SU-DHL-6 (cell line): ENCODE measurements at regions not wholly inside any gene's neighbourhood (a gene's known extent, or its start where the extent isn't known, plus 50 kb on each side); places are given as distances from the start of the nearest gene placed in this dataset.

ENCODE experiments used
- H2AFZ ChIP-seq: fragments of 200-600 bp; sonication (generic); 2 replicates; pipeline ENCODE4 v1.6.1; 2014; ENCODE audit warnings: low read depth, mild to moderate bottlenecking, moderate library complexity, mixed read lengths, antibody characterized with exemption, low read length; ENCODE audit not compliant: severe bottlenecking
- H3F3A ChIP-seq: fragments of 200-600 bp; shearing (Covaris generic); 2 replicates; pipeline ENCODE4 v1.6.0; 2016; ENCODE audit warnings: antibody characterized with exemption, mild to moderate bottlenecking; ENCODE audit not compliant: insufficient read depth
- H3K27ac ChIP-seq: fragments of 200-600 bp; sonication (generic); 2 replicates; pipeline ENCODE4 v1.5.1; 2016; ENCODE audit warnings: low read depth, mild to moderate bottlenecking, low read length, moderate library complexity, mixed read lengths
- H3K27me3 ChIP-seq: fragments of 200-600 bp; sonication (generic), shearing (Covaris generic); 2 replicates; pipeline ENCODE4 v1.6.0; 2014; ENCODE audit warnings: mild to moderate bottlenecking, low read length
- H3K36me3 ChIP-seq: fragments of 200-600 bp; sonication (generic); 2 replicates; pipeline ENCODE4 v1.6.1; 2014; ENCODE audit warnings: mild to moderate bottlenecking, low read length, mixed read lengths
- H3K4me2 ChIP-seq: fragments of 300-600, 200-600 bp; shearing (Covaris generic), sonication (generic); 2 replicates; pipeline ENCODE4 v1.6.0; 2014; ENCODE audit warnings: low read length, low read depth, mild to moderate bottlenecking; ENCODE audit not compliant: poor library complexity, severe bottlenecking
- H3K4me3 ChIP-seq: fragments of 200-600 bp; sonication (generic); 2 replicates; pipeline ENCODE4 v1.5.1; 2014; ENCODE audit warnings: antibody characterized with exemption, low read length, mild to moderate bottlenecking, mixed read lengths; ENCODE audit not compliant: insufficient read depth, poor library complexity, severe bottlenecking
- H3K79me2 ChIP-seq: fragments of 200-600 bp; sonication (generic); 2 replicates; pipeline ENCODE4 v1.6.1; 2014; ENCODE audit warnings: mild to moderate bottlenecking, low read length, moderate library complexity; ENCODE audit not compliant: insufficient read depth
- H3K9ac ChIP-seq: fragments of 200-600 bp; sonication (generic); 2 replicates; pipeline ENCODE4 v1.7.0; 2014; ENCODE audit warnings: mild to moderate bottlenecking, low read length
- H3K9me2 ChIP-seq: fragments of 200-600 bp; sonication (generic); replicated peaks from 2 replicates; pipeline ENCODE4 v1.6.1; 2014; ENCODE audit warnings: low read length; ENCODE audit not compliant: insufficient read depth
- H3K9me3 ChIP-seq: fragments of 200-600 bp; sonication (generic); 2 replicates; pipeline ENCODE4 v1.6.1; 2014; ENCODE audit warnings: low read length, mixed read lengths; ENCODE audit not compliant: insufficient read depth
- H4K20me1 ChIP-seq: fragments of 200-600 bp; sonication (generic); 2 replicates; pipeline ENCODE4 v1.6.1; 2014; ENCODE audit warnings: low read depth, mild to moderate bottlenecking, antibody characterized with exemption, low read length, moderate library complexity, mixed read lengths
- EZH2phosphoT487 ChIP-seq: fragments of 200-600 bp; sonication (generic), shearing (Covaris generic); conservative IDR thresholded peaks from 2 replicates; pipeline ENCODE4 v1.6.1; 2018; ENCODE audit warnings: mild to moderate bottlenecking, antibody characterized with exemption, low read length, moderate library complexity, mixed read lengths
- TF ChIP-seq, protein P1 (sequence below): fragments of 200-600 bp; sonication (generic); IDR thresholded peaks from one replicate; pipeline ENCODE4 v1.5.1; 2017; ENCODE audit warnings: antibody characterized with exemption, mild to moderate bottlenecking, low read length, moderate library complexity; ENCODE audit not compliant: insufficient read depth, poor library complexity, severe bottlenecking

DNA sequence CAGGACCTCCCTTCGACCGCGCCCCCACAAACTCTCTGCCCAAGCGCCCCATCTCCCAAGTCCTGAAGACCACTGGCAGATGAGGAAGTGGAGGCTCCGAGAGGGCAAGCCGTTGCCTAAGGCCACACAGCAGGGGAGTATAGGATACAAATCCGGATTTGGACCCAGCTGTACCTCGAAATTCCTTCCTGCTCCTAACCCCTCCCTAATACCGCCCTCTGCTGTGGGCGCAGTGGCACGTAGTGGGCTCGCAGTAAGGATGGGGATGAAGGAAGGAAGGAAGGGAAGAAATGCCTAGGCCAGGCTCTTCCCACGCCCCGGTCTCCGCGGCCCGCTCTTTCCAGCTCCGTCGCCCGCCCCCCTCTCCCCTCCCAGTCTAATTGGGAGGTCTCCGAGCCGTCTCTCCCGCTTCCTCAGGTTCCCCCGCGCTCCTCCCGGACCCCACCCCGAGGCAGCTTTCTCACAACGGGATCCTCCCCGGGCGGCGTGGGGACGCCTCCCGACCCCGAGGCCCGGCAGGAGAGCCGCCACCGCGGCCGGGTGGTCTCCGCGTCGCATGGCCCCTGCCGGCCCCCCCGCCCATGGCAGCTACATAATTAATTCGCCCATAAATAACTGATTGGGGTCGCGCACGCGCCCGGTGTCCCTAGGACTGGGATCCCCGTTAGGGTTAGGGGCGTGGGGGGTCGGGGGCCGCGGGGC, 138.9 kb downstream of the C9orf50 start:
- Histone ChIP-seq H4K20me1 (no peaks in the 10 kb centered on the region), H3F3A (no peaks in the 10 kb centered on the region), H3K79me2 (no peaks in the 10 kb centered on the region), H3K27ac (no peak overlapping the region), H3K9ac (no peak overlapping the region), H3K36me3 (no peaks in the 10 kb centered on the region), H3K9me2 (no peaks in the 10 kb centered on the region), H2AFZ (no peak overlapping the region), H3K9me3 (no peaks in the 10 kb centered on the region), H3K27me3 (no peaks in the 10 kb centered on the region), H3K4me2 (no peak overlapping the region), H3K4me3 (no peak overlapping the region)
- TF ChIP-seq, protein P1, sequence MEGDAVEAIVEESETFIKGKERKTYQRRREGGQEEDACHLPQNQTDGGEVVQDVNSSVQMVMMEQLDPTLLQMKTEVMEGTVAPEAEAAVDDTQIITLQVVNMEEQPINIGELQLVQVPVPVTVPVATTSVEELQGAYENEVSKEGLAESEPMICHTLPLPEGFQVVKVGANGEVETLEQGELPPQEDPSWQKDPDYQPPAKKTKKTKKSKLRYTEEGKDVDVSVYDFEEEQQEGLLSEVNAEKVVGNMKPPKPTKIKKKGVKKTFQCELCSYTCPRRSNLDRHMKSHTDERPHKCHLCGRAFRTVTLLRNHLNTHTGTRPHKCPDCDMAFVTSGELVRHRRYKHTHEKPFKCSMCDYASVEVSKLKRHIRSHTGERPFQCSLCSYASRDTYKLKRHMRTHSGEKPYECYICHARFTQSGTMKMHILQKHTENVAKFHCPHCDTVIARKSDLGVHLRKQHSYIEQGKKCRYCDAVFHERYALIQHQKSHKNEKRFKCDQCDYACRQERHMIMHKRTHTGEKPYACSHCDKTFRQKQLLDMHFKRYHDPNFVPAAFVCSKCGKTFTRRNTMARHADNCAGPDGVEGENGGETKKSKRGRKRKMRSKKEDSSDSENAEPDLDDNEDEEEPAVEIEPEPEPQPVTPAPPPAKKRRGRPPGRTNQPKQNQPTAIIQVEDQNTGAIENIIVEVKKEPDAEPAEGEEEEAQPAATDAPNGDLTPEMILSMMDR = no peak
- TF ChIP-seq EZH2phosphoT487 = no peak

DNA sequence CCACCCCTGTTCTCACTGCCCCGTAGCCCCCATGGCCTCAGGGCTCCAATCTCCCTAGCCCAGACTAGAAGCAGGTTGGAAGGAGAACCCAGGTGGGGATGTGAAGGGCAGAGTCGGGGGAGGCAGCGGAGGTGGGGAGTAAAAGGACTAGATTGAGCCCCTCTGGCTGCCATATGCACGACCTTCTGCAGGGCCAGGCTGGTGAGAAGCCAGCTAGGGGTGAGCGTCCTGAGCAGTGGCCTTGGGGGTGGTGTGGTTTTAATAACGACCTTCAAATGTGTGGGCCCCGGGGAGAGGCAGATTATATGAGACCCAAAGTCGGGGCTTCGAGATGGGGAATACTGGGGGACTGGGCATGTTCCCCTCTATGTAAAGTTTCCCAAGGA, 139.5 kb downstream of the C9orf50 start:
- H3K9me2 ChIP-seq = no peaks in the 10 kb centered on the region
- TF ChIP-seq, protein P1 = no peak
- TF ChIP-seq EZH2phosphoT487 = no peak
- no peaks in the 10 kb centered on the region for H3K9me3 ChIP-seq
- H4K20me1 ChIP-seq = no peaks in the 10 kb centered on the region
- no peak overlapping the region for H3K27ac ChIP-seq
- no peaks in the 10 kb centered on the region for H3K27me3 ChIP-seq
- no peak overlapping the region for H2AFZ ChIP-seq
- no peak overlapping the region for H3K4me2 ChIP-seq
- H3K9ac ChIP-seq = no peak overlapping the region
- no peaks in the 10 kb centered on the region for H3K36me3 ChIP-seq
- no peaks in the 10 kb centered on the region for H3F3A ChIP-seq
- H3K79me2 ChIP-seq = no peaks in the 10 kb centered on the region
- no peak overlapping the region for H3K4me3 ChIP-seq

DNA sequence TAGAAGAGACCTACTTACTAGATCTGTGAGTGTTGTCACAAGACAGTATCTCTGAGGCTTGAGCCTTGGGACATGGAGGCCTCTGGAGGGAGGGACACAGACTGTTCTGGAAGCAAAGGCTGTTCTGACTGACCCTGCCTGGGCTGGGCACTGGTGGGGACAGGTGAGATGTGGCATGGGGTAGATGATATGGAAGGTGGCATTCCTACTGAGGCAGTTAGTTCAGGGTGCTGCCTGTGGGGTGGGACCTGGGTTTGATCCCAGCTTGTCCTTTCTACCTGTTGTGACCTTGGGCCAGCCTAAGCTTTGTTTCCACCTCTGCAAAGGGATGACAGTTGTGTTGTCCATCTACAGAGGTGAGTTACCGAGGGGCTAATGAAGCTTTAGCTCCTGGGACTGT, 140.2 kb downstream of the C9orf50 start:
- Histone ChIP-seq H3K79me2 (no peaks in the 10 kb centered on the region), H3K36me3 (no peaks in the 10 kb centered on the region), H3K9ac (no peak overlapping the region), H3K27me3 (no peaks in the 10 kb centered on the region), H3K9me2 (no peaks in the 10 kb centered on the region), H2AFZ (no peak overlapping the region), H4K20me1 (no peaks in the 10 kb centered on the region), H3K4me2 (no peak overlapping the region), H3K9me3 (no peaks in the 10 kb centered on the region), H3K27ac (no peak overlapping the region), H3F3A (no peaks in the 10 kb centered on the region), H3K4me3 (no peak overlapping the region)
- no peak for TF ChIP-seq EZH2phosphoT487

DNA sequence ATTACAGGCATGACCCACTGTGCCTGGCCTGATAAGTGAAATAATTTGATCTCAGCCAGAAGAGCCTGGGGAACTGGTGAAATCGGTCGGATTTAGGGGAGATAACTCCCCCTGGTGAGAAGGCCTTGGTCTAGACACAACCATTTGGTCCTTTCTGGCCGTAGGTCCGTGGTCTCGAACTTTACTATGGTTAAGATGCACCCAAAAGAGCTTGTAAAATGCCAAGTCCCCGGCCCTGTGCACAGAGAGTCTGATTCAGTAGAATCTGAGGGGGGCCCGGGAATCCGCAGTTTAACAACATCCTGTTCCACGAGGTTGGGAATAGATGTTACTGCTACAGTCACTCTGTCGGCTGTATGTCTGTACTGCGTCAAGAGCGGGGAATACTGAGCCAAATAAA, 140.7 kb downstream of the C9orf50 start:
- no peak overlapping the region for H3K9ac ChIP-seq
- H3K79me2 ChIP-seq = no peaks in the 10 kb centered on the region
- no peaks in the 10 kb centered on the region for H3K9me3 ChIP-seq
- H3K27me3 ChIP-seq = no peaks in the 10 kb centered on the region
- no peaks in the 10 kb centered on the region for H3F3A ChIP-seq
- no peak overlapping the region for H3K4me3 ChIP-seq
- no peak overlapping the region for H3K27ac ChIP-seq
- H3K4me2 ChIP-seq = no peak overlapping the region
- no peaks in the 10 kb centered on the region for H4K20me1 ChIP-seq
- H2AFZ ChIP-seq = no peak overlapping the region
- H3K36me3 ChIP-seq = no peaks in the 10 kb centered on the region
- H3K9me2 ChIP-seq = no peaks in the 10 kb centered on the region
- TF ChIP-seq, protein P1 = no peak
- TF ChIP-seq EZH2phosphoT487 = no peak
